HG03159 (cell line): ENCODE measurements at regions not wholly inside any gene's neighbourhood (a gene's known extent, or its start where the extent isn't known, plus 50 kb on each side); places are given as distances from the start of the nearest gene placed in this dataset.

Source experiments
- ATAC-seq: cut with Tn5 transposase; IDR thresholded peaks from one replicate; pipeline ENCODE4 v1.9.1; 2021; ENCODE audit warnings: mild to moderate bottlenecking, moderate library complexity; ENCODE audit not compliant: unreplicated experiment

DNA sequence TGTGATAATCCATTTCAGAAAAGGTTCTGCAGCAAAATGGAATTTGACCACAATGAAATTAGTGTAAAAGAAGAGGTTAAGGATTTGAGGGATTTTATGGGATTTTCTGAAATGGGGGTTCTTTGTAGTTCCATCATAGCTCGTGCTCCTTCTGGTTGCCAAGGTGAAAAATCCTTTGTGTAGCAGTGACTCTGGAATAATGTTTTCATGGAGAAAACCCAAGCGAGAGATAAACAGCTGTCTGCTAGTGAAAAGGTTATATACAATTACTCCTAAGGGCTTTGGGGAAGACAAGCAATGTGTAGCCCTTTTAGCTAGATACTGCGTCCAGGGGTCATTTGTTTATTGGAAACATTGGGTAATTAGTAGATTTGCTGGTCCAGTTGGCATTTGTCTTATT, 453.2 kb upstream of the DEPDC1 start:
- ATAC-seq, result no peak

DNA sequence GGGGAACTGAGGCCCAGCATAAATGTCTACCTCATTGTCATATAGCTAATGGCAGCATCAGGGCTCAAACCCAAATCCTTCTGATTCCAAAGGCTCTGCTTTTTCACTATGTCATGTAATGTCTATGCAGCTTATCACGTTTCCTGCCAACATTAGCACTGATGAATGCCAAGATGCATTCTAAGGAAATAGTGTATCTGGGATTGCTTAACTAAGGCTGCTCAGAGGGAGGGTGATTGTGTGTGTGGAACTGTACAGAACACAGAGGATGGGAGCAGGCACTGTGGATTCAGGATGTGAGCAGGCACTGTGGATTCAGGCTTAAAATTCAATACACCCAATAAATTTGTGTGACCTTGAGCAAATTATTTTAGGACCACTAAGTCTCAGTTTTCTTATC, 456.4 kb upstream of the DEPDC1 start:
- no peak for ATAC-seq

DNA sequence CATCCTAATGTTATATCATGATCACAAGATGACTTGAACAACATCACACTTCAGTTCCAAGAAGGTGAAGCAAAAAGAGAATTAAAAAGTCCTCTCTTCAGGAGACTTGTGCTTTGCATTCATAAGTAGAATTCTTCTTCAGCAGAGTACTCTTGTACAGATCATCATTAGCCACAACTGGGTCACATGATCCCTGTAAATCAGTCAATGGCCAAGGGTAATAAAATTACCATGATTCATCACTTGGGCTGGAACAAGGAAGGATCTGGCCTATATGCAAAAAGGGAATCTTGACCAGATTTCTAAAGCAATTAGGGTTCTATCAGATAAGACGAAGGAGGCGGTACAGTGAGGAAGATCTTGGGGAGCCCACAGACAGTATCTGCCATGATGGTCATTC, 458.0 kb upstream of the DEPDC1 start:
- ATAC-seq, result no peak

DNA sequence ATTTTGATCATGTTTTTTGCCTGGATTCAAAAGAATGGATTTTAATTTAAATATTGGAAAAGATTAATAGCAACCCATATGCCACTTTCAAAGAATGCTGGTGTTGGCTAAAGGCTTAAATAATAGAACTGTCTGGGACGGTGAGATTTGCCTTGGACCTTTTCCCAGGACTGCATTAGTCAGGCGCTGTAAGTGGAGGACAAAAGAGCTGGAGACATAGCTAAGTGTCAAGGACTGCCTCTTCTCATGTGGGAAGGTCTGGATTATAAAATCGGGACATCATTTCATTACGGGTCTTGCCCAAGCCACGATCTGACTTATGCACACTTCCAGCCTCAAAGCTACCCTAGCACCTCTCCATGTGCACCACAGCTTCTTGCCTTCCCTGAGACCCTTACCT, 458.5 kb upstream of the DEPDC1 start:
- ATAC-seq, result no peak

DNA sequence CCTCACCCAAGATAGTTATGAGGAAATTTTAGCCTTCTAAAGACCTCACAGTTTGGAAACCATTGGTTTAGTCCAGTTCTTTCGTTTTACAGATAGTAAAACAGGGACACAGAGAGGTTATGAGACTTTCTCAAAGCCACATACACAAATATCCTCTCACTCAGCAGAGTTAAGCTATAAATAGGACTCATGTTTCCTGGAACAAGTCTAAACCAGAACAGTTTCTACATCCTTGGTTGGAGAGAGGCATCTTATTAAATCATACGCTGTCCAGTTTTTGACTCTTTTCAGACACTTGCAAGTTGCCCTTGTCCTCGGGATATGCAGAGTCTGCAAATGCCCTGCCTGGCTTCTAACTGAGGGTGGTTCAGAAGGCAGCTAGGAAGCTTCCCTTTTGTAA, 462.1 kb upstream of the DEPDC1 start:
- no peak for ATAC-seq

DNA sequence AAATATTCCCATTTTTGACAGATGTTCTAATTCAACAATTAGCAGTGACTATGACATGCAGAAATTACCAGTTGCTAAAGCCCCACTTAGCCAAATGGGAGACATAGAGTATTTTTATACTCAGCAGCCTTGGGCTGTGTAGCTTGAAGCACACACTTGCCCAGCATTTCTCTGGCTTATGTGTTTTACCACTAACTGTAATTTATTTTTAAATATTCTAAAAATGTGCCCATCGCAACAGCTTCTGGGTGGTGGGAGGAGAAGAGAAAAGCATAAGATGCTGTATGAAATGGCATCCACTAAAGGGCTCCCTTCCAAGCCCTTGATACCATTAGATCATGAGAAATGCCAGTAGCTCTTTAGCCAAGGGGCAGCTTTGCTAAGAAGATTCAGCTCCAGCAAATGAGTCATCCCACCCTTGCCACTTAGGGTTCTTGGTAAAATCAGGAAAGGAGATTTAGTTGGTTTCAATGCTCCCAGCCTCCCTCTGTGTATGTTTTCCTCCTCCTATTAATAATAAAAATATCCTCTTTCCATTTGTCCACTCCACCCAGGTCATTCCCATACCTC, 462.7 kb upstream of the DEPDC1 start:
- no peak for ATAC-seq

DNA sequence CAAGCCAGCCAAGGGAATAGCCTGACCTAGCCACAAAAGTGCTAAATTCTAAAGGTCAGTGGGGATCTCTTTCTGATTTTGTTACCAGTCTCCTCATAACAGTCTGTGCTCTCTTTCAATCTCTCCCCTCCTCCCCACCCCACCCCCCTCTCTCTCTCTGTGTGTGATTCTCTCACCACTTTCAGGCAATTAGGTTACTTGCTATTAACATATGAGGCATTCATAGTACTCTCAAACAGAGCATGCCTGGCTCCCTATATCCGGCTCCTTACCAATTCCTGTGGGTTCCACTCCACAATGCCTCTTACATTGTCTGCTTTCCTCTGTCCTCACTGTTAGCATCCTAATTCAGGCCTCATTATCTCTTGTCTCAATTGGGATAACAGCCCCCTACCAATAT, 464.3 kb upstream of the DEPDC1 start:
- no peak for ATAC-seq

DNA sequence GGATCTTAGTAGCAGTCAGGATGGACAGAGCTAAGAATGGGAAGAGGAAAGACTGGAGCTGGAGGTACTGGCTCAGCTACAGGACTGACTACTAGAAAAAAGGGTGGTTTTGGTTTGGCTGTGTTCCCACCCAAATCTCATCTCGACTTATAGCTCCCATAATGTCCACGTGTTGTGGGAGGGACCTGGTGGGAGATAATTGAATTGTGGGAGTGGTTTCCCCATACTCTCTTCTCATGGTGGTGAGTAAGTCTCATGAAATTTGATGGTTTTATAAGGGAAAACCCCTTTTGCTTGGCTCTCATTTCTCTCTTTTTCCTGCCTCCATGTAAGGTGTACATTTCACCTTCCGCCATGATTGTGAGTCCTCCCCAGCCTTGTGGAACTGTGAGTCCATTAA, 466.5 kb upstream of the DEPDC1 start:
- no peak for ATAC-seq

DNA sequence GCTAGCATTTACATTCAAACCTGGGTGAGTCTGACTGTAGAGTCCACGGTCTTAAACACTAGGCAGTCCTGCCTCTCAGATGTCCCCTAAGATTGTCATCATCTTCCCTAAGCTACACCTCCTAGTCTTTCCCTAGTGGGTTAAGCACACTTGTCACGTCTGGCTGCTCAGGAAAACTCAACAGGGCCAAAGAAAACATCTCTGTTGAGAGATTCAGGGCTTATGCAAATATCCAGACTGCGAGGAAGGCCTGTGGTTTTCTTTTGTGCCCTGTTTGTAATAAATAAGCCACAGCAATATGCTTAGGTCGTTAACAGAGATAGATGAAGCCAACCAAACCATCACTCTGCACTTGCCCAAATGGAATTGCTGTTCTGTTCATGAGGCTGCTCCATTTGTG, 472.6 kb upstream of the DEPDC1 start:
- ATAC-seq, result no peak

DNA sequence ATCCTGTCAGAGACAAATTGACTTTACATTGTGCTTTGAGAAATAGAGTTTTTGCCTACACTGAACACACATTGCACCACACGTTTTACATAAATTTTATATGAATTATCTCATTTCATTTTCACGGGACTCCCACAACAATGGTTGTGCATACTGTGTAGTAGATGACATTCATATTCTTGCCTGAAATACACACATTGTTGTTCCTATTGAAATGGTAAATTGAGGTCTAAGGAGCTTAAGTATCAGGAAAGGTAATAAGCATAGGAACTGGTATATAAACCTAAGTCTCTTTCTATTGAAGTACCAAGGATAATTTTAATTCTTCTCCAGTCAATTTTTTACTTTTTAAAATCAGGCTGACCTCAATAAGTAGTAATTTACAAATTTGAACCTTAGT, 473.7 kb upstream of the DEPDC1 start:
- no peak for ATAC-seq

DNA sequence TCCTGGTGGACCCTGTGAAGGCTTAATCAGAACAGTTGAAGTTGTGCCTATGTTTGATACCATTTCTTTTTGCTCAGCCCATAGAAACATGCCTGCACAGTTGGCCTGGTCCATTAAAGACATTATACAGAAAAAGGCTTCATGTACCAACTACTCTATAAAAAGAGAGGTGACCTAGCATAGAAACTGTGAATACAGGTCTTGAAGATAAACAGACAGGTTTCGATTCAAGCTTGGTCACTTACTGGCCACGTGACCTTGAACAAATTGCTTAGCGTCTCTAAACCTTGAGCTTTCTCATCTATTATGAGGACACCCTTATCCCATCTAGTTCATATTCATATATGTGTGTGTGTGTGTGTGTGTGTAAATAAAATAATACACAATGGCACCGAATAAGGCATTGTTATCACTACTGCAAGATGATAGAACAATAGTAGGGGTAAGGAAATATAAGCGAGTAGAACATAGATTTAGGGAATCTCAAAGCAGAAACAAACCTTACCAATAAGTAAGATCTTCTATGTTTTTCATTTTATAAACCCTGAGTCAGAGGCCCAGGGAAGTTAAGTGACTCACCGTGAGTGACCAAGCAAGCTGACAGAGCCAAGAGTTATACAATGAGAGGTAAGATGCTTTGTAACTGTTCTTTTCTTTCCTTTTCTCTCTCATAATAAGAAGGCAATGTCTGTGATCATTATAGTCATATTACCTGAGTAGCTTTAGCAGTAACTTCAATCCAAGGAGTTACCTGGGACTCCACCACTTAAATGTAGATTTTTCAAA, 476.8 kb upstream of the DEPDC1 start:
- ATAC-seq, result no peak

DNA sequence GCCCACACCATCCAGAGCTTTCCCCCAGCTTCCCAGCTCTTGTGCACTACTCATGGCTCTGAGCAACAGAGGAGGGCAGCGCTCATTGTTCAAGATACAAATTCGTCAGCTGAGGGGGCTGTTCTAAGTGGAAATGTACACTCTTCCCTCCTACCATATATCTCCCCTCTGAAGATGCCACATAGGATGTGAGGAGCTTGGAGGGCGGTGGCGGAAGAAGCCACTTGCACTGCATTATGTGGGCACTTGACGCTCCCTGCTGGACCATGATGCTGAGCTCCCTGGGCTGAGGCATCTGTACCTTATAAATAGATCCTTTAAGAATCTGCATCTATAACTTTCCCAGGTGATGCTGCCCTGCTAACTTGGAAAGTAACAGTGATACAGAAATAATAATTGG, 477.6 kb upstream of the DEPDC1 start:
- no peak for ATAC-seq

DNA sequence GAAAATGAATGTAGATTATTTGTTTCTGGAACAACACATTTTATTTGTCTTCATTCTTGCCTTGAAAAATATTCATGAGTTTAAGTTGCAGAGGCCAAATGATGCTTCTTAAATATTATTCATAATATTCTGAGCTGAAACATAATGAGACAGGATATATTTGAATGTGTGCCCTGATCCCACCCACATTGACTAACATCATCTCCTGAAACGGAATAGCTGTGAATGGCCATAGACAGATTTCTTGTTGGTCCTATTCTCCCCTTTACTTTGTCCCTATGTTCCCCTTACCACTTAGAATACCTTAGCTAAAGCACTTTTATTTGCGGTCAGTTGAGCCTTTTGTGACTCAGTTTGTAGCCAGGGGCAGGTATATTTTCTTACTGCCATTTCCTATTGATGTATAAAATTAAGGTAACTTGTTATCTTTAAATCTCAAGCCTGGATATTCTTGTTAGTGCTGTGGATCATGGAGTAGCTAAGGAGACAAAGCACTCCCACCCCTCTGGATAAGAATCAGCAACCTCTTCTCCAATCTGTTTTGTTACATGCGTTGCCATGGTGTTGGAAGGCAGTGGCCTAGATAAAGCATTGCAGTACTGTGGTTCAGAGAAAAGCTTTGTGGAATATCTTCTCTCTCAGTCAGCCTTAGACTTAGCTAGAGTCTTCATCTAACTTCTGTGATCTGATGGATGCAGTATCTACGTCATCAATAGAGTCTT, 478.5 kb upstream of the DEPDC1 start:
- ATAC-seq, result no peak

DNA sequence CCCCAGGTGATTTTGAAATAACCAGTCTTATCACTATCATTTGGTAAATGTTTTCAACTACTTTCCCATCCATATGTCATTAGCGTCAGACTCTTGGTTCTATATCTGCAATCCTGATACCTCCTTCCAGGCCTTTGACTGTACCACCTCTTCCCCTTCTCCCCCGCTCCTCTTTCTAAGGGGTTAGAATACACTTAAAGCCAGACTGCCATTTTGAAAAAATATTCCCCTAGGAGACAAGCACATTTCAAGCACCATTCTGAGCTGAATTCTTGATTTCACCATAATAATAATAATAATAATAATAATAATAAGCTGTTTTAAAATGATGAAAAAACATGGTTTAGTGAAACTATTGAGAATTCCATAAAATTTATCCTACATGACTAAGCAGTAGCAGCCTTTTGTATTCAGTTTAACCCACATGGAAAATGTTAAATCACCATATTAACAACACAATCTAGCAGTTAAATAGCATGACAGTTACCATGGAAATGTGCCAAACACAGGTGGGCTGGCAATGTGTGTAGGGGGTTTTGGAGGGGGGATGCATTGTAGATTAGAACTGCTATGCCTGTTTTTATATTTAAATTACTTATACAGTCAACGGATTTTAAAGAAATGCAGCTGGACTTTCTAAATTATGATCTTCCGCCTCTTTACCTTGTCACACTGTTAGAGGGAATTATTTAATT, 480.2 kb upstream of the DEPDC1 start:
- no peak for ATAC-seq

DNA sequence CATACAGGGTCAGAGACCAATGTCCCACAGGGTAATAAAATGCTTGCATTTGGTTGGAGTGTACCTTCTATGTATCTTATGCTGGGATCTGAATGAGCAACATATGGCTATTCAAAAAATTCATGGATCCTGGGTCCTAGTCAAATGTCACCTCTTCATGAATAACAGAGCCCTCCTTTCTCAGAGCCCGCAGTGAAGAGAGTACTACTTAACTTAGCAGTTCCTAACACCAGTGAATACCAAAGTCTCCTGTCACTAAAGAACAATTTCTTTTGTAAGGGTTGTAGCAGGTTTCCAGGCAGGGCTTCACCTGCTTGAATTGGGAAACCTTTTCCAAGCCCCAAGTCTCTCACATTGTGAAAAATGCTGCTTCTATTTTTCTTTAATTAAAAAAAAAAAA, 483.0 kb upstream of the DEPDC1 start:
- no peak for ATAC-seq

DNA sequence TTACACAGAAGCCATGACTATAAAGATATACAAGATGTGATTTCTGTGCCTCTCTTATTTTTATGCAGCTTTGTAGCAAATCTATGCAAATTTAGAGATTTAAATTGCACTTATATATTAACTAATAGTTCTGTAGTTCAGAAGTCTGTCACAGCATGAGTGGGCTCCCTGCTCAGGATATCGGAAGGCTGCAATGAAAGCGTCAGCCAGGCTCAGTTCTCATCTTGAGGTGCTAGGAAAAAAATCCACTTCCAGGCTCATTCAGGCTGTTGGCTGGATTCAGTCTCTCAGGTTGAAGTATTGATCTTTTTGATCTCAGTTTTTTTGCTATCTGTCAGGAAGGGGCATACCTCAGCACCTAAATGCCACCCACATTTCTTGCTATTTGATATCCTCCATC, 487.4 kb upstream of the DEPDC1 start:
- no peak for ATAC-seq

DNA sequence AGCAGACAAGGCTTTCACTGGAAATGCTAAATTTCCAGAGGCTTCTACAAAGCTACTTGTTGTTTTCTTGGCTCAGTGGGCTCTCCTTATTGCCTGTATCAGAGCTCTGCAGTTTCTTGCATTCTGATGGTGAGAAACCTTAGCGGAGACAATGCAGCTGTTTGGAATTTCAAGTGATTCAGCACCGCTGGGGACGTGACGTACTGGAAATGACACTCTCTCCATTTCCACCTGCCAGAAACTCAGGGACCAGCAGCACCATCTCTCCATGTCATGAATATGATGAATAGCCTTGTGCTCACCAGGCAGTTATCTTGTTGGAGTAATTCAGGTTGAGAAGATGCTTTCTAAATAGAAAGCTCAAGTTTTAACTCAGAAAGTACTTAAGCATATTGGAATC, 497.2 kb upstream of the DEPDC1 start:
- ATAC-seq, result no peak

DNA sequence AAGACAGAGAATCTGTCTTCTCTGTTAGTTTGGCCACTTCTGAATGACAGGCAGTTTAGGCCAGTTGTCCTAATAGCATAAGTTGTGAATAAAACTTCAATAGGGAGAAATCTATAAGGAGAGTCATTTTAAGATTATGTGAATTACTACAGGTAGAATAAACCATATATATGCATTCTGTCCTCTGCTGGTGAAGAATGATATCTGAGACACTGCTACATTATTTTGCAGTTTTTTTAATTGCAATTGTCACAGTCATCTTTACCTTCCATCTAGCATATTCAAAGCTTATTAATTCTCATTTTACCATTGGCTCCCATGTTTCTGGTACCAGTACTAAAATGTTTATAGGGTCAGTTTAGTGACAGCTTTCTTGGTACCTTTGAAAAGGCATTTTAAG, 519.6 kb upstream of the DEPDC1 start:
- ATAC-seq, result no peak

DNA sequence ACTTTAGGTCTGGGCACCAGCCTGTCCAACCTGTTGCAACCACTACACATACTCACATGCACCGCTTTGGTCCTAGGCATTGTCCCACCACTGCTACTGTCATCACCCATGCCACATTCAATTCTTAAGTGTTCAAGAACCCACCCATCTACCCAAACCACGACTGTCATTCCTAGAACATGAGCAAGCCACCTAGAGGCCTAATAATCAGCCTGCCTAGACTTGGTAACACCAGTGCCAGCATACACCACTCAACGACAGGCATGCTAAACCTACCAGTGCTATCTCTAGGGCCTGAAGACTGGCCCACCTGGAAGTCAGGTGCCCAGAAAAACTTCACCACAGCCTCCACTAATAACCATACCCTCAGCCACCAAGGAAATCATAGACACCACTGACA, 532.8 kb upstream of the DEPDC1 start:
- no peak for ATAC-seq

DNA sequence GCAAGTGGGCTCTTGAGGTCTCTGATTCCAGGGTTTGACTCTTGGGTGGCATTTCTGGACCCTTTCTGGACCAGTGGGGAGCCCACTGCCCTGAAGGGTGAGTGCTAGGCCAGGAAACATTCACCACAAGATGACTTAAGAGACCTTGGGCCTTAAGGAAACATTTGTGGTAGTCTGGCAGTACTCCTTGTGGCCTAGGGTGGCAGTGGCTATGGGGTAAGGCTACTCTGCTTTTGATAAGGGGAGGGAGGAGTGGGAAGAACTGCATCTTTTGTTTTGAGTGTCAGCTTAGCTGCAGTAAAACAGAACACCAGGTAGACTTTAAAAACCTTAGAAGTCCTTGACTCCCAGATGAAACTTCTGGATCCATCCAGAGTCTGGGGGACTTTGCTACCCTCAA, 529.3 kb upstream of the LRRC7 start:
- ATAC-seq, result no peak

DNA sequence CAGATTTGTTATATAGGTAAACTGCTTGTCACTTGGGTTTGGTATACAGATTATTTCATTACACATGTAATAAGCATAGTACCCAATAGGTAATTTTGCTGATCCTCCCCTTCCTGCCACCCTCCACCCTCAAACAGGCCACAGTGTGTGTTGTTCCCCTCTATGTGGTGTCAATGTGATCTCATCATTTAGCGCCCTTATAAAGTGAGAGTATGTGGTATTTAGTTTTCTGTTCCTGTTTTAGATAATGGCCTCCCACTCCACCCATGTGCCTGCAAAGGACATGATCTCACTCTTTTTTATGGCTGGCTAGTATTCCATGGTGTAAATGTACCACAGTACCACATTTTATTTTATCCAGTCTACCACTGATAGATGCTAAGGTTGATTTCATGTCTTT, 522.1 kb upstream of the LRRC7 start:
- no peak for ATAC-seq

DNA sequence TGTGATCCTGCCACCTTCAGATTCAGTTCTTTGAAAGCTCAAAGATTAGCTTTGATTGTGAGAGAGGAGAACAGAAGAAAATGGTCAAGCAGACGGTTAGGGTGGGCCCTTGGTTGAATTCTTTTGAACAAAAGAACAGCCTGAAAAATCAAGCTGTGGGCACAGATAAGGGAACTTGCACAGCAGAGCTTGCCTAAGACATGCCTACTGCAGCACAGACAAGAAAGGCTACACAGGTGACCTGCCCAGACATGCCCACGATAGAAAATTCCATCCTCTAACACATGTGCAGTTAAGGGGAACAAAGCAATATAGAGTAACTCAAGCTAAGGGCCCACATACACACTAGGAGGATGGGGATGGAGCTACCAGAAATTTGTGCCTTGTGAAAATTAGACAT, 512.5 kb upstream of the LRRC7 start:
- ATAC-seq, result no peak
